ENCODE measurements at regions not wholly inside any gene's neighbourhood (a gene's known extent, or its start where the extent isn't known, plus 50 kb on each side); places are given as distances from the start of the nearest gene placed in this dataset.

GRCh38 chr13:73401769-73402168, 343.0 kb downstream of the KLF5 start:
- no peaks in the 10 kb centered on the region for H3K4me1 Mint-ChIP-seq
- ATAC-seq (no peak), DNase-seq (no peak)
- no peaks in the 10 kb centered on the region for H3K9me3 Mint-ChIP-seq (ENCODE audit: low read depth)
- no peaks in the 10 kb centered on the region for H3K36me3 Mint-ChIP-seq (ENCODE audit: low read depth)
- intact Hi-C loops (cut with DNase I, micrococcal nuclease) = no loop called here
- CTCF ChIA-PET = no interaction called here
- POLR2A ChIA-PET = no interaction called here
- no peak overlapping the region for H3K27ac Mint-ChIP-seq
- no peaks in the 10 kb centered on the region for H3K27me3 Mint-ChIP-seq
- H3K4me3 Mint-ChIP-seq = no peak overlapping the region

- H3K27me3 Mint-ChIP-seq = no peaks in the 10 kb centered on the region
Observed at GRCh38 chr13:73399347-73400216, 340.8 kb downstream of the KLF5 start.

GRCh38 chr13:73397496-73398305, 338.9 kb downstream of the KLF5 start:
- Mint-ChIP-seq H3K4me1 (no peaks in the 10 kb centered on the region), H3K36me3 (ENCODE audit: low read depth) (no peaks in the 10 kb centered on the region), H3K27me3 (no peaks in the 10 kb centered on the region), H3K9me3 (ENCODE audit: low read depth) (no peaks in the 10 kb centered on the region), H3K4me3 (no peak overlapping the region), H3K27ac (no peak overlapping the region)
- CTCF ChIA-PET = no interaction called here
- DNase-seq (no peak), ATAC-seq (no peak)
- intact Hi-C loops (cut with DNase I, micrococcal nuclease) = no loop called here
- POLR2A ChIA-PET = interaction anchor here (0.5 kb wide), 1 partner anchor 128 kb away, joined by 3 read pairs; no protein-coding TSS in a partner anchor

More at GRCh38 chr13:73399347-73400216, 340.8 kb downstream of the KLF5 start:
- CTCF ChIA-PET = no interaction called here
- H3K27ac Mint-ChIP-seq = no peak overlapping the region
- ATAC-seq = no peak
- POLR2A ChIA-PET = no interaction called here
- H3K4me1 Mint-ChIP-seq = no peaks in the 10 kb centered on the region
- intact Hi-C loops (cut with DNase I, micrococcal nuclease) = no loop called here
- no peak for DNase-seq
- H3K4me3 Mint-ChIP-seq = no peak overlapping the region
- H3K9me3 Mint-ChIP-seq (ENCODE audit: low read depth) = no peaks in the 10 kb centered on the region
- H3K36me3 Mint-ChIP-seq (ENCODE audit: low read depth) = no peaks in the 10 kb centered on the region

- no peak overlapping the region for H3K27ac Mint-ChIP-seq
- H3K4me1 Mint-ChIP-seq = no peaks in the 10 kb centered on the region
- DNase-seq (no peak), ATAC-seq (no peak)
- no peaks in the 10 kb centered on the region for H3K36me3 Mint-ChIP-seq (ENCODE audit: low read depth)
- intact Hi-C loops (cut with DNase I, micrococcal nuclease) = no loop called here
- ChIA-PET CTCF (interaction anchor here (1.2 kb wide), 1 partner anchor 36 kb away, joined by 3 read pairs; no protein-coding TSS in a partner anchor), POLR2A (no interaction called here)
- peaks cover 3% of the 10 kb centered on the region for H3K27me3 Mint-ChIP-seq
- no peak overlapping the region for H3K4me3 Mint-ChIP-seq
- H3K9me3 Mint-ChIP-seq (ENCODE audit: low read depth) = peaks cover 2% of the 10 kb centered on the region
Observed at GRCh38 chr13:73394066-73394465, 335.3 kb downstream of the KLF5 start.

GRCh38 chr13:73390100-73390499, 331.3 kb downstream of the KLF5 start:
- intact Hi-C loops (cut with DNase I, micrococcal nuclease) = no loop called here
- peaks cover 5% of the 10 kb centered on the region for H3K9me3 Mint-ChIP-seq (ENCODE audit: low read depth)
- ChIA-PET POLR2A (interaction anchor here (0.6 kb wide), 1 partner anchor 407 kb away, joined by 11 read pairs; no protein-coding TSS in a partner anchor), CTCF (interaction anchor here (0.6 kb wide), 1 partner anchor 11 kb away, joined by 6 read pairs; no protein-coding TSS in a partner anchor)
- H3K27ac Mint-ChIP-seq = no peak overlapping the region
- H3K27me3 Mint-ChIP-seq = peaks cover 6% of the 10 kb centered on the region
- DNase-seq (no peak), ATAC-seq (no peak)
- no peaks in the 10 kb centered on the region for H3K4me1 Mint-ChIP-seq
- H3K36me3 Mint-ChIP-seq (ENCODE audit: low read depth) = no peaks in the 10 kb centered on the region
- no peak overlapping the region for H3K4me3 Mint-ChIP-seq

- Mint-ChIP-seq H3K27me3 (peaks cover 9% of the 10 kb centered on the region), H3K27ac (no peak overlapping the region), H3K4me3 (no peak overlapping the region), H3K36me3 (ENCODE audit: low read depth) (no peaks in the 10 kb centered on the region), H3K4me1 (no peaks in the 10 kb centered on the region), H3K9me3 (ENCODE audit: low read depth) (peaks cover 5% of the 10 kb centered on the region)
- ATAC-seq = no peak
- ChIA-PET POLR2A (no interaction called here), CTCF (interaction anchor here (0.8 kb wide), 1 partner anchor 63 kb away, joined by 3 read pairs; no protein-coding TSS in a partner anchor)
- DNase-seq = no peak
- intact Hi-C loops (cut with DNase I, micrococcal nuclease) = no loop called here
Observed at GRCh38 chr13:73388586-73388985, 329.8 kb downstream of the KLF5 start.

- peaks cover 5% of the 10 kb centered on the region for H3K9me3 Mint-ChIP-seq (ENCODE audit: low read depth)
- no peaks in the 10 kb centered on the region for H3K36me3 Mint-ChIP-seq (ENCODE audit: low read depth)
- intact Hi-C loops (cut with DNase I, micrococcal nuclease) = no loop called here
- ATAC-seq (no peak), DNase-seq (no peak)
- H3K4me1 Mint-ChIP-seq = no peaks in the 10 kb centered on the region
- POLR2A ChIA-PET = no interaction called here
- CTCF ChIA-PET = no interaction called here
- H3K27ac Mint-ChIP-seq = no peak overlapping the region
- no peak overlapping the region for H3K4me3 Mint-ChIP-seq
- H3K27me3 Mint-ChIP-seq = peaks cover 7% of the 10 kb centered on the region
Observed at GRCh38 chr13:73387318-73387717, 328.5 kb downstream of the KLF5 start.

- peaks cover 8% of the 10 kb centered on the region for H3K27me3 Mint-ChIP-seq
- H3K36me3 Mint-ChIP-seq (ENCODE audit: low read depth) = no peaks in the 10 kb centered on the region
- H3K9me3 Mint-ChIP-seq (ENCODE audit: low read depth) = peaks cover 5% of the 10 kb centered on the region
- ChIA-PET CTCF (no interaction called here), POLR2A (no interaction called here)
- DNase-seq (no peak), ATAC-seq (no peak)
- no peaks in the 10 kb centered on the region for H3K4me1 Mint-ChIP-seq
- intact Hi-C loops (cut with DNase I, micrococcal nuclease) = no loop called here
- H3K4me3 Mint-ChIP-seq = no peak overlapping the region
- no peak overlapping the region for H3K27ac Mint-ChIP-seq
Observed at GRCh38 chr13:73385848-73386247, 327.0 kb downstream of the KLF5 start.

GRCh38 chr13:73372666-73373627, 314.1 kb downstream of the KLF5 start:
- no peaks in the 10 kb centered on the region for H3K4me1 Mint-ChIP-seq
- ChIA-PET POLR2A (no interaction called here), CTCF (interaction anchor here (0.7 to 1.2 kb wide), 3 partner anchors 20 to 42 kb away, joined by 3 read pairs; no protein-coding TSS in a partner anchor)
- no peak for DNase-seq
- intact Hi-C loops (cut with DNase I, micrococcal nuclease) = no loop called here
- ATAC-seq = no peak
- no peak overlapping the region for H3K27ac Mint-ChIP-seq
- H3K27me3 Mint-ChIP-seq = peaks cover 1% of the 10 kb centered on the region
- no peaks in the 10 kb centered on the region for H3K9me3 Mint-ChIP-seq (ENCODE audit: low read depth)
- H3K36me3 Mint-ChIP-seq (ENCODE audit: low read depth) = no peaks in the 10 kb centered on the region
- no peak overlapping the region for H3K4me3 Mint-ChIP-seq

- Mint-ChIP-seq H3K27me3 (peaks cover 1% of the 10 kb centered on the region), H3K4me3 (no peak overlapping the region), H3K4me1 (no peaks in the 10 kb centered on the region), H3K9me3 (ENCODE audit: low read depth) (no peaks in the 10 kb centered on the region), H3K36me3 (ENCODE audit: low read depth) (no peaks in the 10 kb centered on the region), H3K27ac (no peak overlapping the region)
- ChIA-PET CTCF (interaction anchor here (0.7 kb wide), 1 partner anchor 462 kb away, joined by 3 read pairs; no protein-coding TSS in a partner anchor), POLR2A (no interaction called here)
- DNase-seq = no peak
- no peak for ATAC-seq
- intact Hi-C loops (cut with DNase I, micrococcal nuclease) = no loop called here
Observed at GRCh38 chr13:73370066-73370465, 311.3 kb downstream of the KLF5 start.

GRCh38 chr13:73369095-73369494, 310.3 kb downstream of the KLF5 start:
- Mint-ChIP-seq H3K4me1 (no peaks in the 10 kb centered on the region), H3K27me3 (peaks cover 1% of the 10 kb centered on the region), H3K4me3 (no peak overlapping the region), H3K9me3 (ENCODE audit: low read depth) (no peaks in the 10 kb centered on the region), H3K27ac (no peak overlapping the region), H3K36me3 (ENCODE audit: low read depth) (no peaks in the 10 kb centered on the region)
- no peak for DNase-seq
- ChIA-PET POLR2A (no interaction called here), CTCF (no interaction called here)
- ATAC-seq = no peak
- intact Hi-C loops (cut with DNase I, micrococcal nuclease) = no loop called here
